Fibroblast of peridontal ligament (primary cell): ENCODE measurements at regions not wholly inside any gene's neighbourhood (a gene's known extent, or its start where the extent isn't known, plus 50 kb on each side); places are given as distances from the start of the nearest gene placed in this dataset.
"Not testable (repeated sequence)": the region's sequence is repeated elsewhere in the genome, so short reads cannot be mapped to it uniquely, and the experiment has no call there.

Experiments
- DNase-seq: peaks from one replicate; pipeline ENCODE4 v3.0.0-alpha.2; 2010; ENCODE audit errors: extremely low read depth

GRCh38 chr1:227416156-227416830, 98.0 kb upstream of the CDC42BPA start:
- DNase-seq = peak; percentile 66

GRCh38 chr1:227415115-227415790, 97.0 kb upstream of the CDC42BPA start:
- DNase-seq = no peak

DNA sequence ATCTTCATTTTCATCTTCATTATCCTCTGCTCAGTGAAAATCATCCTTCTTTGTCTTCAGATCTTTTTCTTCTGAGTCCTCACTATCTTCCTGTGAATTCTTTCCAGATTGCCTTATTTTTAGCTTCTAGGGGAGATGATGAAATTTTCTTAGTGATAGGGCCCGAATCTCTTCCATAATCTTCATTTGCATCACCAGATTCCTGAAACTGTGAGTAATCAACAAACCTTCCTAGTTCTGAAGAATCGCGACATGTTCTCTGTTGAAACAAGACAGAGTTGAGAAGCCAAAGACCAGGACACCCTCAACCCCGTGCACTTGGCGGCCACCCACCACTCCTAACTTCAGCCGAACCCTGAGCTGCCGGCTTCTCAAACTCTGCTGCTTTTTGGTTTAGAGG, 92.8 kb upstream of the CDC42BPA start:
- DNase-seq = no peak

GRCh38 chr1:227406332-227406731, 88.0 kb upstream of the CDC42BPA start:
- DNase-seq = not testable (repeated sequence)

DNA sequence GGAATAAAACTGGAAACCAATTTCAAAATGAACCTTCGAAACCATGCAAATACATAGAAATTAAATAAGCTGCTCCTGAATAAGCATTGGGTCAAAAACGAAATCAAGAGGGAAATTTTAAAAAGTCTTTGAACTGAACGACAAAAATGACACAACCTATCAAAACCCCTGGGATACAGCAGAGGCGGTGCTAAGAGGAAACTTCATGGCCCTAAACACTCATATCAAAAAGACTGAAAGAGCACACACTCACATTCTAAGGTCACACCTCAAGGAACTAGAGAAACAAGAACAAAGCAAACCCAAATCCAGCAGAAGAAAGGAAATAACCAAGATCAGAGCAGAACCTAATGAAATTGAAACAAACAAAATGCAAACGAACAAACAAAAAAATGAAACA, 85.2 kb upstream of the CDC42BPA start:
- DNase-seq = no peak

- DNase-seq = no peak
These were observed 83.5 kb upstream of the CDC42BPA start for GRCh38 chr1:227401562-227402342.

DNA sequence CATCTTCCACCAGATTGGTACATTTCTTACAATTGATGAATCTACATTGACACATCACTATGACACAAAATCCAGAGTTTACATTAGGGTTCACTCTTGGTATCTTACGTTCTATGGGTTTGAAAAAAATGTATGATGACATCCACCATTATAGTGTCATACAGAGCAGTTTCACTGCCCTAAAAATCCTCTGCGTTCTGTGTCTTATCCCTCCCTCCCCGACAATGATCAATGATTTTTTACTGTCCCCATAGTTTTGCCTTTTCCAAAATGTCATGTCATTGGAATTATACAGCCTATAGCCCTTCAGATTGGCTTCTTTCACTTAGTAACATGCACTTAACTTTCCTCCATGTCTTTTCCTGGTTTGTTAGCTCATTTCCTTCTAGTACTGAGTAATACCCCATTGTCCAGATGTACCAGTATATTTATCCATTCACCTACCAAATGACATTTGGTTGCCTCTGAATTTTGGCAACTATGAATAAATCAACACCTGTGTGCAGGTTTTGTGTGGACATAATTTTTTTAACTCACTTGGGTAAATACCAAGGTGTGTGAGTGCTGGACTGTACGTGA, 80.9 kb upstream of the CDC42BPA start:
- no peak for DNase-seq

GRCh38 chr1:227397354-227397978, 79.2 kb upstream of the CDC42BPA start:
- DNase-seq = no peak

GRCh38 chr1:227396539-227397353, 78.5 kb upstream of the CDC42BPA start:
- no peak for DNase-seq

- peak; percentile 18 for DNase-seq
These were observed 77.2 kb upstream of the CDC42BPA start for GRCh38 chr1:227395426-227396028.

DNA sequence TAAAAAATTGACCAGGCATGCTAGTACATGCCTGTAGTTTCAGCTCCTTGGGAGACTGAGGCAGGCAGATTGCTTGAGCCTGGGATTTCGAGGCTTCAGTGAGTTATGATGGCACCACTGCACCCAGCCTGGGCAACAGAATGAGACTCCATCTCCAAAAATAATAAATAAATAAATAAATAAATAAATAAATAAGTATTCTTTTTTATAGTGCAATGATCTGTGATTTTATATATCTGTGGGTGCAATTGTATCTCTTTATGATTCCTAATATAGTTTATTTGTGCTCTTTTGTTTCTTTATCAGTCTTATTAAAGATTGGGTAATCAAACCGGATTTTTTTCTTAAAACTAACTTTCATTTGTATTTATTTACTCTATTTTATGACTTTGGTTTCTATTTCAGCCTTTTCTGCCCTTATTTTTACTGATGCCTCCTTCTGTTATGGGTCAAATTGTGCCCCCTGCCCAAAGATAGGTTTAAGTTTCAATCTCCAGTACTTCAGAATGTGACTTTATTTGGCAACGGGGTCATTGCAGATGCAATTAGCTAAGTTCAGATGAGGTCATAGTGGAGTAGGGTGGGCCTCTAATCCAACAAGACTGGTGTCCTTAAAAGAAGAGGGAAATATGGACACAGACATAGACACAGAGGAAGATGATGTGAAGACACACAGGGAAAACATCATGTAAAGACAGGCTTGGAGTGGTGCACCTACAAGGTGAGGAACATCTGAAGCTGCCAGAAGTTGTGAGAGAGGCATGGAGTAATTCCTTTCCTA, 74.9 kb upstream of the CDC42BPA start:
- no peak for DNase-seq

GRCh38 chr1:227391879-227392278, 73.6 kb upstream of the CDC42BPA start:
- DNase-seq = no peak

DNA sequence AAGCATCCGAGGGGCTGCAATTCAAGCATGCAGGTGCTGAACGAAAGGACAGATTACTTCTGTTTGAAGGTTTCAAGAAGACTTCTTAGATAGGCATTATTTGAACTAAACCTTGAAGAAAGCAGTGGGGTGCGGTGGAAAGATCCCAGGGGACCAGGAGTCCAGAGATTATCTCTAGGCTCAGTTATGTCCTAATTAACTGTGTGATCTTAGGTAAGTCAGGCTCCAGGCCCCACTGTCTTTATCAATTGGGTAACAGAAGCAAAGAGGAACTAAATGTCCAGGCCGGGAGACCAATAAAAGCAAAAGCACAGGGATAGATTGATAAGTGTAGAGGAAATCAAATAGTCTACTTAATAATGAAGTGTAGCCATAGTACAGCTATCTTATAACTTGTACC, 72.9 kb upstream of the CDC42BPA start:
- DNase-seq = no peak

DNA sequence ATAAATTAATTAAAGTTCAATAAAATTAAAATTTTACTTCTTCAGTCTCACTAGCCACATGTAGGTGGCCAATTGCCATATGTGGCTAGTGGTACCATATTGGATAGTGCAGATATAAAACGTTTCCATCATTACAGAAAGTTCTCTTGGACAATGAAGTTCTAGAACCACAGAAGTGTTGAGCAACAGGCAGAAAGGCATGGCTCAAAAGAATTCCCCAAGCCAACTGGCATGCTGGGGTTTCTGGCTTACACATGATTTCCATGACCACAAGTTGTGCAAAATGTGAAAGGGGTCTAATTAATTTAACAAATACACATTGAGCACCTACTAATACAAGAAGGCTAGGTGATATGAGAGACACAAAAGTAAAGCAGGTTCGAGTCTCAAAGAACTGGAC, 72.2 kb upstream of the CDC42BPA start:
- DNase-seq = peak; percentile 15

GRCh38 chr1:227388214-227389168, 70.2 kb upstream of the CDC42BPA start:
- no peak for DNase-seq

- DNase-seq = no peak
These were observed 61.2 kb upstream of the CDC42BPA start for GRCh38 chr1:227379555-227379892.

GRCh38 chr1:227378871-227379554, 60.7 kb upstream of the CDC42BPA start:
- no peak for DNase-seq

DNA sequence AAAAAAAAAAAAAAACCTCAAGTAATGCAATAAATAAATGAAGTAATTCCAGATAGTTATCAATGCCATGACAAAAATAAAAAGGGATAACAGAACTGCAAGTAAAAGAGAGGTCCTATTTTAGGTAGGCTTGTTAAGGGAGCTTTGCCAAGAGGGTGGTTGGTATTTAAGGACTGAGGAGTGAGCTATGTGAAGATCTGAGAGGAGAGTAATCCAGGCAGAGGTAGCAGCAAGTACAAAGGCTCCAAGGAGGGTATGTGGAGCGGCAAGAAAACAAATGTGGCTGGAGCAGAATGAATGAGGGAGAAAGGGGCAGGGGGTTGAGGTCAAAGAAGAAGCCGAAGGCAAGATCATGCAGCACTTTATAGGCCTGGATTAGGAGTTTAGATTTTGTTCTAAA, 59.9 kb upstream of the CDC42BPA start:
- no peak for DNase-seq
